GM12878 (cell line): ENCODE measurements at regions not wholly inside any gene's neighbourhood (a gene's known extent, or its start where the extent isn't known, plus 50 kb on each side); places are given as distances from the start of the nearest gene placed in this dataset.

Experiments
- EZH2 ChIP-seq: IDR thresholded peaks from 2 replicates; pipeline ENCODE4 v1.6.1; 2012; ENCODE audit warnings: low read depth, mild to moderate bottlenecking, control low read depth, inconsistent platforms, low read length, borderline replicate concordance; ENCODE audit not compliant: control insufficient read depth
- HDGF ChIP-seq: fragments of 450-650 bp; IDR thresholded peaks from 2 replicates; pipeline ENCODE4 v1.6.1; 2016; ENCODE audit warnings: antibody characterized with exemption
- IRF4 ChIP-seq: IDR thresholded peaks from 2 replicates; pipeline ENCODE4 v1.6.1; 2011; ENCODE audit warnings: low read depth, low read length
- KAT2A ChIP-seq: conservative IDR thresholded peaks from 2 replicates; pipeline ENCODE4 v1.6.1; 2011; ENCODE audit warnings: low read depth, low read length; ENCODE audit not compliant: control insufficient read depth
- MTA2 ChIP-seq: fragments of 450-650 bp; IDR thresholded peaks from 2 replicates; pipeline ENCODE4 v1.6.1; 2016; ENCODE audit warnings: low read depth, mild to moderate bottlenecking, moderate library complexity
- NFYB ChIP-seq: IDR thresholded peaks from 2 replicates; pipeline ENCODE4 v1.6.1; 2011; ENCODE audit warnings: low read depth, mild to moderate bottlenecking, low read length, improper control_type of control experiment, moderate library complexity; ENCODE audit not compliant: insufficient read depth
- RUNX3 ChIP-seq: IDR thresholded peaks from 2 replicates; pipeline ENCODE4 v1.6.1; 2012; ENCODE audit warnings: low read length, inconsistent platforms
- SPI1 ChIP-seq: IDR thresholded peaks from 2 replicates; pipeline ENCODE4 v1.6.1; 2011; ENCODE audit warnings: low read depth, mild to moderate bottlenecking, low read length, moderate library complexity, borderline replicate concordance; ENCODE audit not compliant: insufficient read depth
- SUPT20H ChIP-seq: IDR thresholded peaks from 2 replicates; pipeline ENCODE4 v1.6.1; 2011; ENCODE audit warnings: low read depth, mild to moderate bottlenecking, low read length, moderate library complexity, borderline replicate concordance; ENCODE audit not compliant: control insufficient read depth
- TF ChIP-seq, protein P1 (sequence below): fragments of 450-650 bp; IDR thresholded peaks from 2 replicates; pipeline ENCODE4 v1.6.1; 2017; ENCODE audit warnings: mild to moderate bottlenecking, low read depth, inconsistent platforms; ENCODE audit not compliant: poor library complexity, severe bottlenecking
- TF ChIP-seq, protein P2 (sequence below): fragments of 450-650 bp; IDR thresholded peaks from 2 replicates; pipeline ENCODE4 v1.6.1; 2016; ENCODE audit warnings: mild to moderate bottlenecking
- TF ChIP-seq, protein P3 (sequence below): IDR thresholded peaks from 2 replicates; pipeline ENCODE4 v1.6.1; 2011; ENCODE audit warnings: borderline replicate concordance, low read depth, mild to moderate bottlenecking, moderate library complexity, low read length; ENCODE audit not compliant: insufficient read depth, poor library complexity, severe bottlenecking

DNA sequence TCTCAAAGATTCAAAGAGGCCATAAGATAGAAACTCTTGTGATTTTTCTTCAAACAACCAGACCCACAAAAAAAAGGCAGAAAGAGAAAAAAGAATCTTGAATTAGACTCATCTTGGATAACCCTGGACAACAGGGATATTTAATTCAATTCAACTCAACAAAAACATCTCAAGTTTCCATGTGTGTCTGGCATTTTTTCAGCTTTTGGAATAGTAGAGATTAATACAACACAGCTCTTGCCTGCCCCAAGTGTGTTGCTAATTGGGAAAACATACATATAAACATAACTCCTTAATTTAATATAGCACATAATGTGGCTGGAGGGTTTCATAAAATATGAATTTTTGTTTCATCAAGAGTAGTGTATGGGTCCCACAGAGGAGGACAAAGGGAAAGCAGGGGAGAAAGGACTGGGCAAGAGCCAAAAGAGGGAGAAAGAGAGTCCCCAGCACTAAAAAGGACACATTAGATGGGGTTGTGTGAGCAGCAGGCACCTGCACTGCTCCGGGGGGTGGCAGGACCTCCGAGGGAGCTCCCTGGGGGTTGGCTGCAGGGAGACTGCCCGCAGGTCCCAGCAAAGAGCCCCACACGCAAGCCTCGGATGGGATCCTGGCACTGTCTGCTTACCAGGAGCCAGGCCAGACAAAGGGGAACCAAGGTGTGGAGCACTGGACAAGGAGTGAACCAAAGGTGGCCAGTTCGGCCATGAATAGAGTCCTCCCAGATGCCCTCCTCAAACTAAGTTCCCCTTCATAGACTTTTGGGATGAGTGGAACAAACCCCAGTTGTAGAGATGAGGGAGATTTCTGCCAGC is 65.6 kb upstream of the TMEM72 start (continued):
- TF ChIP-seq, protein P1, sequence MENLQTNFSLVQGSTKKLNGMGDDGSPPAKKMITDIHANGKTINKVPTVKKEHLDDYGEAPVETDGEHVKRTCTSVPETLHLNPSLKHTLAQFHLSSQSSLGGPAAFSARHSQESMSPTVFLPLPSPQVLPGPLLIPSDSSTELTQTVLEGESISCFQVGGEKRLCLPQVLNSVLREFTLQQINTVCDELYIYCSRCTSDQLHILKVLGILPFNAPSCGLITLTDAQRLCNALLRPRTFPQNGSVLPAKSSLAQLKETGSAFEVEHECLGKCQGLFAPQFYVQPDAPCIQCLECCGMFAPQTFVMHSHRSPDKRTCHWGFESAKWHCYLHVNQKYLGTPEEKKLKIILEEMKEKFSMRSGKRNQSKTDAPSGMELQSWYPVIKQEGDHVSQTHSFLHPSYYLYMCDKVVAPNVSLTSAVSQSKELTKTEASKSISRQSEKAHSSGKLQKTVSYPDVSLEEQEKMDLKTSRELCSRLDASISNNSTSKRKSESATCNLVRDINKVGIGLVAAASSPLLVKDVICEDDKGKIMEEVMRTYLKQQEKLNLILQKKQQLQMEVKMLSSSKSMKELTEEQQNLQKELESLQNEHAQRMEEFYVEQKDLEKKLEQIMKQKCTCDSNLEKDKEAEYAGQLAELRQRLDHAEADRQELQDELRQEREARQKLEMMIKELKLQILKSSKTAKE, result no peak
- TF ChIP-seq IRF4, result no peak
- TF ChIP-seq, protein P2, sequence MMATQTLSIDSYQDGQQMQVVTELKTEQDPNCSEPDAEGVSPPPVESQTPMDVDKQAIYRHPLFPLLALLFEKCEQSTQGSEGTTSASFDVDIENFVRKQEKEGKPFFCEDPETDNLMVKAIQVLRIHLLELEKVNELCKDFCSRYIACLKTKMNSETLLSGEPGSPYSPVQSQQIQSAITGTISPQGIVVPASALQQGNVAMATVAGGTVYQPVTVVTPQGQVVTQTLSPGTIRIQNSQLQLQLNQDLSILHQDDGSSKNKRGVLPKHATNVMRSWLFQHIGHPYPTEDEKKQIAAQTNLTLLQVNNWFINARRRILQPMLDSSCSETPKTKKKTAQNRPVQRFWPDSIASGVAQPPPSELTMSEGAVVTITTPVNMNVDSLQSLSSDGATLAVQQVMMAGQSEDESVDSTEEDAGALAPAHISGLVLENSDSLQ, result no peak
- TF ChIP-seq HDGF, result no peak
- TF ChIP-seq SPI1, result no peak
- TF ChIP-seq SUPT20H, result no peak
- no peak for TF ChIP-seq KAT2A
- TF ChIP-seq RUNX3, result no peak
- TF ChIP-seq, protein P3, sequence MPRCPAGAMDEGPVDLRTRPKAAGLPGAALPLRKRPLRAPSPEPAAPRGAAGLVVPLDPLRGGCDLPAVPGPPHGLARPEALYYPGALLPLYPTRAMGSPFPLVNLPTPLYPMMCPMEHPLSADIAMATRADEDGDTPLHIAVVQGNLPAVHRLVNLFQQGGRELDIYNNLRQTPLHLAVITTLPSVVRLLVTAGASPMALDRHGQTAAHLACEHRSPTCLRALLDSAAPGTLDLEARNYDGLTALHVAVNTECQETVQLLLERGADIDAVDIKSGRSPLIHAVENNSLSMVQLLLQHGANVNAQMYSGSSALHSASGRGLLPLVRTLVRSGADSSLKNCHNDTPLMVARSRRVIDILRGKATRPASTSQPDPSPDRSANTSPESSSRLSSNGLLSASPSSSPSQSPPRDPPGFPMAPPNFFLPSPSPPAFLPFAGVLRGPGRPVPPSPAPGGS, result no peak
- no peak for TF ChIP-seq EZH2
- no peak for TF ChIP-seq NFYB
- TF ChIP-seq MTA2, result no peak
